H1 (cell line): ENCODE measurements at regions not wholly inside any gene's neighbourhood (a gene's known extent, or its start where the extent isn't known, plus 50 kb on each side); places are given as distances from the start of the nearest gene placed in this dataset.

Experiments
- CTCF ChIA-PET: fragments of 300-600 bp; sonication (Branson Sonifier 250); formaldehyde crosslinking; loops from one replicate; lab custom pipeline; 2021; ENCODE audit not compliant: partially characterized antibody; lab: Charles Lee
- POLR2A ChIA-PET: fragments of 300-600 bp; sonication (Branson Sonifier 250); formaldehyde crosslinking; loops from one replicate; lab custom pipeline; 2021; ENCODE audit warnings: inconsistent platforms; ENCODE audit not compliant: partially characterized antibody; lab: Charles Lee
- DNase-seq, 2 experiments: peaks; one replicate each; pipeline versions ENCODE4 v3.0.0 to v3.0.0-alpha.2; 2010 to 2022; ENCODE audit warnings: low spot score in 2 of 2, low read depth in 1 of 2, mixed read lengths in 1 of 2
- FAIRE-seq: peaks from 2 replicates; lab custom pipeline; 2011; peaks lifted over from hg19 to GRCh38; lab: Jason Lieb, UNC
- H2AFZ ChIP-seq: 2 replicates; pipeline ENCODE4 v1.8.1; 2012; ENCODE audit warnings: low read length, inconsistent platforms
- H2AK5ac ChIP-seq: 2 replicates; pipeline ENCODE4 v1.6.1; 2013; ENCODE audit warnings: low read depth, low read length
- H2BK120ac ChIP-seq: replicated peaks from 2 replicates; pipeline ENCODE3; 2013; ENCODE audit warnings: low read depth, low read length, inconsistent platforms
- H2BK12ac ChIP-seq: 2 replicates; pipeline ENCODE4 v1.6.1; 2013; ENCODE audit warnings: low read depth, low read length
- H2BK15ac ChIP-seq: 2 replicates; pipeline ENCODE4 v1.6.1; 2013; ENCODE audit warnings: low read length
- H2BK20ac ChIP-seq: 2 replicates; pipeline ENCODE4 v1.6.1; 2013; ENCODE audit warnings: low read length
- H2BK5ac ChIP-seq: 2 replicates; pipeline ENCODE4 v1.6.1; 2013; ENCODE audit warnings: low read depth, low read length
- H3K14ac ChIP-seq: 2 replicates; pipeline ENCODE4 v1.6.1; 2013; ENCODE audit warnings: inconsistent platforms; ENCODE audit not compliant: insufficient read length
- H3K18ac ChIP-seq: 2 replicates; pipeline ENCODE4 v1.6.1; 2013; ENCODE audit warnings: low read length; ENCODE audit errors: extremely low read depth
- H3K23ac ChIP-seq: 2 replicates; pipeline ENCODE4 v1.6.1; 2013; ENCODE audit warnings: inconsistent platforms; ENCODE audit not compliant: insufficient read length
- H3K23me2 ChIP-seq: 2 replicates; pipeline ENCODE4 v1.6.1; 2013; ENCODE audit warnings: low read depth, low read length
- H3K27ac ChIP-seq: 2 replicates; pipeline ENCODE4 v1.6.1; 2011; ENCODE audit warnings: low read depth, low read length, inconsistent platforms
- H3K27me3 ChIP-seq, 4 experiments: replicated peaks in 1 of 4; 1 replicate in 1 of 4; 2 replicates in 3 of 4; pipeline versions ENCODE4 v1.6.1 to v1.8.1; 2011 to 2013; ENCODE audit warnings: low read length in 3 of 4, mild to moderate bottlenecking in 3 of 4, inconsistent platforms in 2 of 4, mixed read lengths in 2 of 4, moderate library complexity in 1 of 4; ENCODE audit not compliant: control insufficient read depth in 3 of 4, insufficient read depth in 3 of 4; ENCODE audit errors: extremely low read depth in 1 of 4
- H3K36me3 ChIP-seq, 4 experiments: 2 replicates each; pipeline versions ENCODE4 v1.6.1 to v1.8.1; 2011 to 2013; ENCODE audit warnings: mild to moderate bottlenecking in 4 of 4, low read length in 3 of 4, moderate library complexity in 2 of 4, control low read depth in 1 of 4, inconsistent platforms in 1 of 4; ENCODE audit not compliant: insufficient read depth in 4 of 4, control insufficient read depth in 2 of 4
- H3K4ac ChIP-seq: replicated peaks from 2 replicates; pipeline ENCODE3; 2013; ENCODE audit warnings: low read length, low read depth, mixed read lengths, inconsistent platforms; ENCODE audit not compliant: insufficient read length
- H3K4me1 ChIP-seq, 4 experiments: replicated peaks in 1 of 4; 1 replicate in 1 of 4; 2 replicates in 3 of 4; pipeline versions ENCODE4 v1.6.1 to v1.8.1; 2011 to 2013; ENCODE audit warnings: low read length in 3 of 4, inconsistent platforms in 2 of 4, mixed read lengths in 1 of 4; ENCODE audit not compliant: insufficient read depth in 4 of 4, control insufficient read depth in 3 of 4
- H3K4me2 ChIP-seq, 2 experiments: 2 replicates each; pipeline versions ENCODE4 v1.6.1 to v1.8.1; 2011 to 2013; ENCODE audit warnings: low read depth in 2 of 2, low read length in 2 of 2, control low read depth in 1 of 2, inconsistent platforms in 1 of 2, mild to moderate bottlenecking in 1 of 2; ENCODE audit not compliant: insufficient read depth in 1 of 2
- H3K4me3 ChIP-seq, 4 experiments: fragments of 200-600, 300-600 bp in 1 of 4; sonication (generic), shearing (Covaris generic), sonication (Bioruptor Twin) in 1 of 4; 2 replicates each; pipeline versions ENCODE4 v1.5.1 to v1.8.1; 2011 to 2016; ENCODE audit warnings: low read length in 4 of 4, low read depth in 3 of 4, control low read depth in 2 of 4, inconsistent platforms in 2 of 4, mild to moderate bottlenecking in 2 of 4, mixed read lengths in 1 of 4, moderate library complexity in 1 of 4; ENCODE audit not compliant: insufficient read depth in 2 of 4; ENCODE audit errors: extremely low read depth in 1 of 4
- H3K56ac ChIP-seq: replicated peaks from 2 replicates; pipeline ENCODE3; 2013; ENCODE audit warnings: low read depth, mild to moderate bottlenecking, mixed read lengths, low read length, inconsistent platforms; ENCODE audit not compliant: insufficient read length
- H3K79me1 ChIP-seq: 2 replicates; pipeline ENCODE4 v1.6.1; 2013; ENCODE audit warnings: low read depth, low read length, control low read depth
- H3K79me2 ChIP-seq, 2 experiments: 2 replicates each; pipeline versions ENCODE4 v1.6.1 to v1.8.1; 2012 to 2013; ENCODE audit warnings: low read length in 2 of 2, mild to moderate bottlenecking in 2 of 2, inconsistent platforms in 1 of 2; ENCODE audit not compliant: insufficient read depth in 2 of 2, control insufficient read depth in 1 of 2
- H3K9ac ChIP-seq, 4 experiments: replicated peaks in 1 of 4; 1 replicate in 1 of 4; 2 replicates in 3 of 4; pipeline versions ENCODE4 v1.6.1 to v1.8.1; 2011 to 2013; ENCODE audit warnings: low read depth in 3 of 4, low read length in 3 of 4, control low read depth in 2 of 4, mild to moderate bottlenecking in 2 of 4, moderate library complexity in 2 of 4, inconsistent platforms in 1 of 4; ENCODE audit errors: extremely low read depth in 1 of 4
- H3K9me3 ChIP-seq, 2 experiments: 2 replicates each; pipeline versions ENCODE4 v1.6.1 to v1.8.1; 2012 to 2013; ENCODE audit warnings: mild to moderate bottlenecking in 2 of 2, moderate library complexity in 2 of 2, control low read depth in 1 of 2, inconsistent platforms in 1 of 2, low read depth in 1 of 2, low read length in 1 of 2, mixed read lengths in 1 of 2; ENCODE audit not compliant: insufficient read depth in 2 of 2
- H4K20me1 ChIP-seq, 2 experiments: replicated peaks in 1 of 2; 2 replicates each; pipeline versions ENCODE3 to v1.8.1; 2011 to 2013; ENCODE audit warnings: inconsistent platforms in 2 of 2, low read length in 2 of 2, mild to moderate bottlenecking in 1 of 2; ENCODE audit not compliant: insufficient read depth in 2 of 2, control insufficient read depth in 1 of 2
- H4K5ac ChIP-seq: 2 replicates; pipeline ENCODE4 v1.6.1; 2013; ENCODE audit warnings: low read length, low read depth, mixed read lengths, inconsistent platforms; ENCODE audit not compliant: insufficient read length
- H4K8ac ChIP-seq: 2 replicates; pipeline ENCODE4 v1.8.0; 2013; ENCODE audit warnings: mild to moderate bottlenecking, moderate library complexity, low read length, inconsistent platforms; ENCODE audit not compliant: insufficient read depth; ENCODE audit errors: extremely low read depth
- H4K91ac ChIP-seq: replicated peaks from 2 replicates; pipeline ENCODE3; 2013; ENCODE audit warnings: low read length, mixed read lengths, inconsistent platforms; ENCODE audit not compliant: insufficient read length
- HDAC6 ChIP-seq: IDR thresholded peaks from one replicate; pipeline ENCODE4 v1.7.1; 2012; ENCODE audit warnings: low read depth, mild to moderate bottlenecking, inconsistent platforms, low read length, moderate library complexity
- JUN ChIP-seq: IDR thresholded peaks from 2 replicates; pipeline ENCODE4 v1.6.1; 2011; ENCODE audit warnings: low read depth, mild to moderate bottlenecking, improper control_type of control experiment, low read length
- KDM5A ChIP-seq: fragments of 200-600 bp; IDR thresholded peaks from 2 replicates; pipeline ENCODE4 v1.7.1; 2012; ENCODE audit warnings: mild to moderate bottlenecking, low read length, inconsistent platforms, mixed read lengths
- SAP30 ChIP-seq: fragments of 300-600 bp; sonication (generic); IDR thresholded peaks from 2 replicates; pipeline ENCODE4 v1.7.1; 2012; ENCODE audit warnings: low read length, moderate library complexity, mild to moderate bottlenecking, inconsistent platforms; ENCODE audit not compliant: insufficient read depth, insufficient replicate concordance
- SIRT6 ChIP-seq: IDR thresholded peaks from one replicate; pipeline ENCODE4 v1.7.1; 2012; ENCODE audit warnings: low read length, inconsistent platforms
- WGBS, 2 experiments: shearing (Covaris generic) in 1 of 2; methylation state at CpG; one replicate each; pipeline versions ENCODE4 v1.1.6 to v1.1.7; 2013 to 2015; ENCODE audit warnings: low lambda C conversion rate in 2 of 2, mixed read lengths in 2 of 2, inconsistent platforms in 1 of 2, low coverage in 1 of 2, missing lambda C conversion rate in 1 of 2; ENCODE audit not compliant: insufficient replicate concordance in 2 of 2, insufficient coverage in 1 of 2, insufficient read length in 1 of 2; ENCODE audit errors: extremely low coverage in 1 of 2, missing lambda C conversion rate in 1 of 2; 5-methylcytosine and 5-hydroxymethylcytosine counted together

- no peaks in the 10 kb centered on the region for H3K27me3 ChIP-seq
- H3K4me2 ChIP-seq, result no peak overlapping the region
- DNase-seq, result no peak
- TF ChIP-seq SAP30, result no peak
- no peak for TF ChIP-seq KDM5A
- TF ChIP-seq HDAC6, result no peak
- TF ChIP-seq SIRT6, result no peak
- no peak for TF ChIP-seq JUN
- TF ChIP-seq, all 59 proteins: peak for 0
- Histone ChIP-seq H2BK5ac (no peak overlapping the region), H3K27ac (no peak overlapping the region), H4K8ac (no peak overlapping the region), H3K36me3 (no peaks in the 10 kb centered on the region), H3K79me2 (no peaks in the 10 kb centered on the region), H4K5ac (no peak overlapping the region), H3K23ac (no peak overlapping the region), H4K91ac (no peak overlapping the region), H3K23me2 (no peaks in the 10 kb centered on the region; the same call in 1 of the 2 replicates), H2BK20ac (no peak overlapping the region), H3K79me1 (no peaks in the 10 kb centered on the region), H2BK120ac (no peak overlapping the region), H3K56ac (no peak overlapping the region), H2BK15ac (no peak overlapping the region), H3K9me3 (peaks cover 7 to 10% of the 10 kb centered on the region in 2 experiments; a peak in 3 of 4 replicates), H3K4ac (no peak overlapping the region), H3K9ac (no peak overlapping the region), H4K20me1 (no peaks in the 10 kb centered on the region), H3K4me3 (no peak overlapping the region), H3K18ac (no peak overlapping the region), H2BK12ac (no peak overlapping the region), H3K4me1 (no peaks in the 10 kb centered on the region), H2AFZ (no peak overlapping the region), H3K14ac (no peak overlapping the region), H2AK5ac (no peak overlapping the region)
- ChIA-PET CTCF (no interaction called here), POLR2A (no interaction called here)
- 84% methylated on average over 2 of the region's 2 CpGs; no CpG with 5 or more reads in 1 of the 2 experiments for WGBS, 2 experiments
- no peak for FAIRE-seq
Observed at GRCh38 chr3:99442599-99442998, 195.8 kb upstream of the COL8A1 start.
